22Rv1 (cell line): ENCODE measurements at regions not wholly inside any gene's neighbourhood (a gene's known extent, or its start where the extent isn't known, plus 50 kb on each side); places are given as distances from the start of the nearest gene placed in this dataset.
"Not testable (repeated sequence)": the region's sequence is repeated elsewhere in the genome, so short reads cannot be mapped to it uniquely, and the experiment has no call there.

Experiments used
- H3K27ac ChIP-seq: fragments of 450-650 bp; 2 replicates; pipeline ENCODE4 v1.5.1; 2017
- ZFX ChIP-seq: fragments of 450-650 bp; IDR thresholded peaks from 2 replicates; pipeline ENCODE4 v1.6.1; 2017; ENCODE audit warnings: antibody characterized with exemption, borderline replicate concordance
- TF ChIP-seq, protein P1 (sequence below): fragments of 450-650 bp; IDR thresholded peaks from 2 replicates; pipeline ENCODE4 v1.5.1; 2017; ENCODE audit warnings: mild to moderate bottlenecking

DNA sequence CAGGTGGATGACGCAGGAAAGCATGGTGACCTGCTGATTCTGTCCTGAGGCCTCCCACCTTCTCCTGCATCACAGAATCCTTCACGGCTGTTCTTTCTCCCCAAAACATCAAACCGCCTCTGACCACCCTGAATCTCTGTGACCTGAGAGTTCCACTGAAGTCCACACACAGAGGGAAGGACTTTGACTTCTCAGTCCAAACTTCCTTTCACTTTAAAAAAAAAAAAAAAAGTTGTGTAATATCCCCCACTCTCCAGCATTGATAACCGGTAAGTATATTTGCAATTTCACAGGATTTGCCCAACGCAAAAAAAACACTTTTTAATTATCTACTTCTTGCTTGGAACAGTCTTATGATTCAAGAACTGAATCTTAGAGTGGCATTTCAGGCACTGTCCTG, 259.5 kb upstream of the IRS2 start:
- H3K27ac ChIP-seq, result no peak overlapping the region
- no peak for TF ChIP-seq ZFX
- TF ChIP-seq, protein P1, sequence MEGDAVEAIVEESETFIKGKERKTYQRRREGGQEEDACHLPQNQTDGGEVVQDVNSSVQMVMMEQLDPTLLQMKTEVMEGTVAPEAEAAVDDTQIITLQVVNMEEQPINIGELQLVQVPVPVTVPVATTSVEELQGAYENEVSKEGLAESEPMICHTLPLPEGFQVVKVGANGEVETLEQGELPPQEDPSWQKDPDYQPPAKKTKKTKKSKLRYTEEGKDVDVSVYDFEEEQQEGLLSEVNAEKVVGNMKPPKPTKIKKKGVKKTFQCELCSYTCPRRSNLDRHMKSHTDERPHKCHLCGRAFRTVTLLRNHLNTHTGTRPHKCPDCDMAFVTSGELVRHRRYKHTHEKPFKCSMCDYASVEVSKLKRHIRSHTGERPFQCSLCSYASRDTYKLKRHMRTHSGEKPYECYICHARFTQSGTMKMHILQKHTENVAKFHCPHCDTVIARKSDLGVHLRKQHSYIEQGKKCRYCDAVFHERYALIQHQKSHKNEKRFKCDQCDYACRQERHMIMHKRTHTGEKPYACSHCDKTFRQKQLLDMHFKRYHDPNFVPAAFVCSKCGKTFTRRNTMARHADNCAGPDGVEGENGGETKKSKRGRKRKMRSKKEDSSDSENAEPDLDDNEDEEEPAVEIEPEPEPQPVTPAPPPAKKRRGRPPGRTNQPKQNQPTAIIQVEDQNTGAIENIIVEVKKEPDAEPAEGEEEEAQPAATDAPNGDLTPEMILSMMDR, result no peak

DNA sequence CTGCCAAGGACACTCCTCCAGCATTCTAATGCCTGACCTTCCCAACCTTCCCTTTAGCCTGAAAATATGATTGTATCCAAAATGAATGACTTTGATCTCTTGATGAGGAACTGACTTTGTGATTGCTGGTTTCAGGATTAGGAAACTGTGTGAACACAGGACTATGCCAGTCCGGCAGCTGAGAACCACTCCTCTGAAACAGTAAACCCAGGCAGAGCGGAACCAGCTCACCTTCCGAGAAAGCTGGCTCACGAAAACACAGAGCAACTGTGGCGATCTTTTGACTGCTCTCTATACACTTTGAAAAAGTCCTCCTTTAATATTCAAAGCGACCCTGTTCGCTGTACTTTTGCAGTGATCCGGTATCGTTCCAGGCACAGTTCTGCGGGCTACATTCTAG, 258.8 kb upstream of the IRS2 start:
- TF ChIP-seq ZFX, result no peak
- TF ChIP-seq, protein P1, result no peak
- H3K27ac ChIP-seq, result no peak overlapping the region

DNA sequence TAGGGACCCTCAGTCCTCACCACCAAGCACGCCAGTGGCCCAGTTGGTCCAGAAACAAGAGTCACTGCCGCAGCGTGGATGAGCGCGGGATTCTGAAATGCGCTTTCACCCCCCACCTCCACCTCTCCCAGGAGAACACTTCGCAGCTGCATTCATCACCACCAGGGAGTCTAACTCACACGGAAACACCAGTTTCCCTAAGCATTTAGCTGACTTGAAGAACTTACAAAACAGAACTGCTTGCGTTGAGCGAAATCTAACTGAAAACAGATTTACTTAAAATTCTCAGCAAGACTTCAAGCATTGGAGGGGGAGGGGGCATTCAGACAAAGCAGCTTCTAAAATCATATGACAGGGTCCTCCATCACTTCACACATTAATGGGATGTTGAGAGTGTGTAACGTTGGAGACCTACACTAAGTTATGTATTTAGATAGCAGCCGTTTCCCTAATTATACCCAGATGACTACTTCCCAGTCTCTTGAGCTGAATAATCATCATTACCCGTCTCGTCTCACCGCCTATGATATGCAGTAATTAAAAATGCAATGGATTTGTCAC, 258.2 kb upstream of the IRS2 start:
- no peak overlapping the region for H3K27ac ChIP-seq
- TF ChIP-seq ZFX, result no peak
- TF ChIP-seq, protein P1, result no peak

DNA sequence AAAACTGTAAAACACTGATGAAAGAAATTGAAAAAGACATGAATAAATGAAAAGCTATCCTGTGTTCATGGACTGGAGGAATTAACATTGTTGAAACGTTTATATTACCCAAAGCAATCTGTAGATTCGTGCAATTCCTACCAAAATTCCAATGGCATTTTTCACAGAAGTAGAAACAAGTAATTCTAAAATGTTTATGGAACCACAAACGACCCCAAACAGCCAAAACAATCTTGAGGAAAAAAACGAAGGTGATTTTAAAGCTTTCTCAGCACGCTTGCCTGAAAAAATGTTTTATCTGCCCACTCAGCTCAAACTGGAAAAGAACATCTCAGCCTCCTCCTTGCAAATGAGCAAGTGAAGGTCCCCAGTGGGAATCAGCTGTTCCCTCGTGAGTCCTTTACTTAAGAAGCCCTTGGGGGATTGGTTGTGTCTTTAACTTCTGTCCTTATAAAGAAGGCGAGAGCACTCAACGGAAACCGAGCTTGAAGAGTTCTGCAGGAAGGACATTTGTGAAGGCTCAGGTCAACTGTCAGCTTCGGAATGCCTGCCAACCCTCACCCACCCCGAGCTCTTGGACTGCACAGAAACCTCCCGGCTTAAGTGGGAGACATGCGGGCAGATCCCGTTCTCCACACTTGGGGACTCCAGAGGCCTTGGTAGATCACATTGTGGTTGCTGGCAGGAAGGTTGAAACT, 256.0 kb upstream of the IRS2 start:
- TF ChIP-seq, protein P1, result no peak
- no peak for TF ChIP-seq ZFX
- H3K27ac ChIP-seq, result no peak overlapping the region

DNA sequence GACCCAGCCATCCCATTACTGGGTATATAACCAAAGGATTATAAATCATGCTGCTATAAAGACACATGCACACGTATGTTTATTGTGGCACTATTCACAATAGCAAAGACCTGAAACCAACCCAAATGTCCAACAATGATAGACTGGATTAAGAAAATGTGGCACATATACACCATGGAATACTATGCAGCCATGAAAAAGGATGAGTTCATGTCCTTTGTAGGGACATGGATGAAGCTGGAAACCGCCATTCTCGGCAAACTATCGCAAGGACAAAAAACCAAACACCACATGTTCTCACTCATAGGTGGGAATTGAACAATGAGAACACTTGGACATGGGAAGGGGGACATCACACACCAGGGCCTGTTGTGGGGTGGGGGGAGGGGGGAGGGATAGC, 255.3 kb upstream of the IRS2 start:
- not testable (repeated sequence) for H3K27ac ChIP-seq

DNA sequence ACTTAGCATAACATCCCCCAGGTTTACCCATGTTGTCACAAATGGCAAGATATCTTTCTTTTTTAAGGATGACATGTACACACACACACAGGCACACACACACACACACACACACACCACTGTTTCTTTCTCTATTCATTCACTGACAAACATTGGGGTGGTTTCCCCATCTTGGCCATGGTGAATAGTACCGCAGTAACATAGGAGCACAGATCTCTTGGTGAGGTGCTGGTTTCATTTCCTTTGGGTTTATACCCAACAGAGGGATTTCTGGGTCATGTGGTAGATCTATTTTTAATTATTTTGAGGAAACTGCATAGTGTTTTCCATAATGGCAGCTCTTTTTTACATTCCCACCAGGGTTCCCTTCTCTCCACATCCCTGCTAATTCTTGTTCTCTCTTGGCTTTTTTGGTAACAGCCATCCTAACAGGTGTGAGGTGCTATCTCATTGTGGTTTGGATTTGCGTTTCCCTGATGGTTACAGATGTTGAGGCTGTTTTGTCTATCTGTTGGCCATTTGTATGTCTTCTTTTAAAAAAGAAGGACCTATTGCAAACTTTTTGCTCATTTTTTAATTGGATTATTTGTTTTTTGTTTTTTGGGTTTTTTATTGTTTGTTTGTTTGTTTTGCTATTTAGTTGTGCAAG, 251.7 kb upstream of the IRS2 start:
- H3K27ac ChIP-seq, result no peak overlapping the region
- no peak for TF ChIP-seq ZFX
- TF ChIP-seq, protein P1, result no peak

DNA sequence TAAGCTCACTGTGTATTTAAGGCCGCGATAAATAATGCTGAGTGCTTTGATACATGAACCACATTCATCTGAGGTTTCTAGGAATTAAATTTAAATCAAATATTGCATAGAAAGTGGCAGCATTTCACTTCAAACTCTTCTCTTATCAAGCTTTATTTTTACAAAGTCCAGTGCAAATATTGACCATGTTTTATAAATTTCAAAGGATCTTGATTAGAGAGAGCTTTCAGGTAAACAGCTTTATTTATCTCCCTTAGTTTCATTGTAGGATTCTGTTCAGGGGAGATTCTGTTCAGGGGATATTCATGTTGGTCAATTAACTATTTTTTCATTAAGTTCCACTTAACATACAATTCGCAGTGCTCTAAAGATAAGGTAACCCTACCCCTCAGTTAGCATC, 249.7 kb upstream of the IRS2 start:
- H3K27ac ChIP-seq, result no peak overlapping the region
- TF ChIP-seq, protein P1, result no peak
- TF ChIP-seq ZFX, result no peak
